ENCODE measurements at regions not wholly inside any gene's neighbourhood (a gene's known extent, or its start where the extent isn't known, plus 50 kb on each side); places are given as distances from the start of the nearest gene placed in this dataset.

DNA sequence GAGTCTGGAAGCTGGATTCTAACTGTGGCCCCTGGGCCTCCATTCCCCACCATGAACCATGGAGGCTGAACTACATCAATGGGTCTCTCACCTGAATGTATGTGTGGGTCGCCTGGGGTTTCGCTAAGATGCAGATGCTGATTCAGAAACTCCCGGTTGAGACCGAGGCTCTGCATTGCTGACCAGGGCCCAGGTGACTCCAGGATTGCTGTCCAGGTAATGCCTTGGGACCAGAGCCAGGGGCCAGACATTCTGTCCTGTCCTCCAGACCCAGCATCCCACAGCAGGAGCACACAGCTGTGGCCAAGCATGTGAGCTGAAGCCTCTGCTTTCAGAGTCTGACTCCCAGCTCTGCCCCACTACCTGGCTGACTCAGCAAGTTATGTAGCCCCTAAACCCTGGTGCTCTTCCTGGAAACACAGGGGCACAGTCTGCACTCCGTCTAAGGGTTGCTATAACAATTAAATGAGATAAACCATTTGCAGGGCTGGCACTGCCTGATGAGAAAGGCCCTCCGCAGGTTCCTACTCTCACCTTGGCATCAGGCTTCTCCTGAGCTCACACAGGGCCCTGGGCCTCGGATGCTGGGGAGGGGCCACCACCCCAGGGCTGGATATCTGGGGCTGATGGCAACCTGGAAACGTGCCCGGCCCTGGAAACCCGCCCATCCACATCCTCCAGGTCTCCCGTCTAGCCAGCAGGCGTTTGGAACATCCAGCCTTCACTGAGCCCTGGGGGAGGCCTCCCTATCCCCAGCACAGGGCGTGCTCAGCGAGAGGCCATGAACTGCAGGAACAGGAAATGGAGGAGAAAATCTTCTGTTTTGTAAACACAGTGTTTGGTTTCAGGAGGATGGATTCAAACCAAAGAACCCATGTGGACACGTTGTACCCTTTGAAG, 175.7 kb downstream of the DLL1 start:
- no peak for DNase-seq (ENCODE audit: low read depth)

- DNase-seq (ENCODE audit: low read depth), result no peak
These were observed 176.5 kb downstream of the DLL1 start for GRCh38 chr6:170114187-170114945.

GRCh38 chr6:170113141-170113540, 177.7 kb downstream of the DLL1 start:
- no peak for DNase-seq (ENCODE audit: low read depth)

GRCh38 chr6:170112583-170112860, 178.4 kb downstream of the DLL1 start:
- no peak for DNase-seq (ENCODE audit: low read depth)

DNA sequence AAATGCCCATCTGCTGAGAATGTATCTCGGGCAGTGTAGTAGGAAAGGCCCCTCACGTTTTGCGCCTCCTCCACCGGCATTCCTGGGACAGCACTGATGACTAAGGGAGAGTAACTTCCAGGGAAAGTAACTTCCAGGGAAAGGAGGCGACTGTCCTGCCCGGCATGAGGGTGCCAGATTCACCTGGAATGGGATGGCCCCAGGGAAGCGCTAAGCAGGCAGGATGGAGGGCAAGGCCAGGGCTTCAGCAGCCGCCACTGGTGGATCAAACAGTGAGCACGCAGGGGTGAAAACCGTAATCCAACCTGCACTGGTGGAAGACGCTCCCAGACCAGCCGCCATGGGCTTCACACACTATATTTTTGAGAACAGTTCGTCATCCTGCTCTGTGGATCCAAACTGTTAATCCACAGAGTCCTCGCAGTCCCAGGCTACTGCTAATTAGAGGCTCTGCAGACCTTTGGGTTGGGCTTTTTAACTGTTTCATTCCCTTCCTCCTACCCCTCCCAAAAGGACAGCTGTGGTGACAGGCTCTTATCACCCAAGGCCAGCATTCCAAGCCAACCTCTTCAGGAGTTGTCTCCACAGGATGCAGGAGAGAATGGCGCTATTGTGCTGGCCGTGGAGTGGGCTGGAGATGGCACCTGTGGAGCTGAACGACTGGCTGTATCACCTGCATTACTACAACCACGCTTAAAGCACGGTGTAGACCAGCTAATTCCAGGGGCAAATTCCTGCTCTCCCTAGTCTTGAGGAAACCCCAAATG, 178.9 kb downstream of the DLL1 start:
- DNase-seq (ENCODE audit: low read depth), result no peak

DNA sequence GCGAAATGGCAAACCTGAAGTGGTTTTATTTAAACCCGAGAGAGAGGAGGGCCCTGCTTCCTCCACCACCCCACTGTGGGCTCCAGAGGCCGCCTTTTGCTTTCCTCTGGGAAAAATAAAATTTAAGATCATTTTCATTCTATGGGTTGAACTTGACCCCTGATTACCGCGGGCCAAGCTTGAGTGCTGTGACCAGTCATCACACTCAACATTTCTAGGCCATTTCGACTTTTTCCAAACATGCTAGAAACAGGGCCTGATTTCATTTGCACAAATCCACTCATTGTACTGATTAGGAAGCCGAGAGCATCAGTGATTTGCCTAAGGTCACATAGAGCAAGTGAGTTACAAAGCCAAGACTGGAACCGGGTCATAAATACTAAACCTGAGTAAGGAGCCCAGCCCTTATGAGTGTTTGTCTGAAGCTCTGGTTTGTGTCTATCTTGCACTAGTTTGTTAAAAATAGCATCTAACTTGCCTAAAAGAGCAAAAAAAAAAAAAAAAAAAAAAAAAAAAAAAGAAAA, 179.7 kb downstream of the DLL1 start:
- no peak for DNase-seq (ENCODE audit: low read depth)

DNA sequence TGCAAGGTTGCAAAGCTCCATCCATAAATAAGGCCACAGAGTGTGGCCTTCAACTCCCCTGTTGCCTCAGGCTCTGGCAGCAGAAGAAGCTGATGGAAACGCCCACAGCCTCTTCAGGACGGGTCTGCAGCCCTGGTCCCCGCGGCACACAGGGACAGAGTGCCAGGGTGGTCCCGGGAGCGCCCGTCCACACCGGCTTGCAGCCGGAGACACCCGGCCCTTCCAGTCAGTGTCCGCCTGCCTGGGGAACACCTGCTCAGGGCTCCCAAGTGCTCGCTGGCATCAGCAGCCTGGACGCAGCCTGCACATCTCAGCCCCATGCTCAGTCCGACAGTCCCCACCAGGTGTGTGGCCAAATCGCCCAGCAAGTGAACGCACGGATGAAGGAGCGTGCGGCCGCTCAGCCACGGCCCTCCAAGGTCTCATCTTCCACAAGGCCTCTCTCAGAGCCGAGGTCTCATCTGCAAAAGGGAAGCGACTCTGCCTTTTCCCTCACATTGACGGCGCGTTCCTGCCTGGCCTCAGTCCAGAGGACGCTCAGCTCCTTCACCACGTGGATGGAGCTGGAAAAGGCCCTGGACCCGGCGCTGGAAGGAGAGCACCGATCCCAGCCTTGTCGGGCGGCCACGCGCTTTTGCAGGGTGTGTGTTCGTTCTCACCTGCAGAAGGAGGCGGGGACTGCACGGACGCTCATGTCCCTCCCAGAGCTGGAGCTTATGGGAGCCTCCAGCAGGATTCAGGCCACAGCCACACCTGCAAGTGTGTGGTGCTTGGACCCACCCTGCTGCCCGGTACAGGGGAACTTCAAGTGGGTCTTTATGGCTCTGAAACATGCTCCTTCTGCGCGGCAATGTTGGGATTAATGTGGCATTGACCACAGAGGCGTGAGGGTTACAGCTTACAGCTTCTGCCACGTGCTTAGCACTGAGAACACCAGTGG, 180.4 kb downstream of the DLL1 start:
- DNase-seq (ENCODE audit: low read depth), result no peak

DNA sequence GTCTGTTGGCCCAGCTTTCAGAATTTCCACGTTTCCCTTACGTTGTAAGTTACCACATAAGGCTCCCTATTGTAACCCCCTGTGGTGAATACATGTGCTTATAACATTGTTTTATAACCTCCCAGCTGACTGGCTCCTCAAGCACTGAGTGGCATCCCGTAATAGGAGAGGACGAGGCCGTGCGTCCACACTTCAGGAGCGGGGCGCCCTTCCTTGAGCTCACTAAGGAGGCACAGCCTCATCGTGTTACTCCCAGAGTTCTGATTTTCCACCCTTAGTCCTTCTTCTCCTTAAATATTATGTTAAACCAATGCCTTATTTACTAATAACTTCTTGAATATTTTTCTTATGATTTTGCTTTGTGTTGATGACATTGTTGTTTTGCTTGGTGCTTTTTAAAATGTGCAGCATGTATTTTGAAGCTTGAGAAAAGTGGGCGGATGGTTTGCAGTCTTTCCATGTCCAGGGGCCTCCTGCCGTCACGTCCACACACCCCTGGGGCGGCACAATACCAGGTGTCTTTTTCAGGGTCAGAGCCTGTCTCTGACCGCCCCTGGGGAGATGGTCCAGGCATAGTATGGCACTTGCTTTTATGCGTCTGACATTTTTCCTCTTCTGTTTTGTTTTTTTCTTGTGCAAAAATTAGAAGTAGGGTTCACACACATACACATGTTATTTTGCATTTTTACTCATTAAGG, 181.8 kb downstream of the DLL1 start:
- DNase-seq (ENCODE audit: low read depth), result no peak

GRCh38 chr6:170108456-170108855, 182.4 kb downstream of the DLL1 start:
- no peak for DNase-seq (ENCODE audit: low read depth)

- no peak for DNase-seq (ENCODE audit: low read depth)
These were observed 183.2 kb downstream of the DLL1 start for GRCh38 chr6:170107606-170108222.

GRCh38 chr6:170106906-170107525, 183.9 kb downstream of the DLL1 start:
- no peak for DNase-seq (ENCODE audit: low read depth)

DNA sequence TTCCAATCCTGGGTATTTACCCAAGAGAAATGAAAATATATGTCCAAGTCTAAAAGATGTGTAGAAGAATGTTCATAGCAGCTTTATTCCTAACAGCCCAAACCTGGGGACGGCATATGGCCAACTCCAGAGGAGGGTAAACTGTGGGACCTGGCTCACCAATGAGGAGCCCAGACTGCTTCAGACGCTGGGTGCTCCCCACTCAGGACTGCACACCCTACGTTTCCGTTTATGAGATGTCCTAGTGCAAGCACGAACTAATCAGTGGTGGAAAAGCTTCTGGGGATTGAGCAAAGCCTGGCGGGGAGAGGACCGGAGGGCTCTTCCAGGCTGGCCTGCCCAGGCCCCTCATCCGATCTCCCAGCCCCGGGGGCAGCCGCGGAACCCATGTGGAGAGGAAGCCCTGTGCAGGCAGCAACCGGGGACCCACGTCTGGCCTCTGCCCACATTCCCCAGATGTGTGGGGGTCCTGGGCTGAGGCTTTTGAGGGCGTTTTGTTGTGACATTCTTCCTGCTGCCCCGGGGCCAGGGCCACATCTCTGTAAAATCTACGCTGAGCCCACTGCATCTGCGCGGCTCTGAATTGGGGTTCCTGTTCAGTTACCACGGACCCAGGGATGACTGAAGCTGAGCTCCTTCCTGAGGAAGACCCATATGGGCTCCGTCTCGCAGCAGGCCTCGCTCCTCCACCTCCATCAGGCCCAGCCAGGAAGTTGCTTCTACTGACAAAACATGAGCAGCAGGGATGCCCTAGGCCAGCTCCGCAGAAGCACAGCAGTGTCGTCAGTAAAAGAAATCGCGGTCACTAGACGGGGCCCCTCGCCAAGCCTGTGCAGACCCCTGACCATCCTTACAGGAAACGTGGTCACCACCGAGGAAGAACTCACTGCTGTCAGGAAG, 188.0 kb downstream of the DLL1 start:
- no peak for DNase-seq (ENCODE audit: low read depth)

DNA sequence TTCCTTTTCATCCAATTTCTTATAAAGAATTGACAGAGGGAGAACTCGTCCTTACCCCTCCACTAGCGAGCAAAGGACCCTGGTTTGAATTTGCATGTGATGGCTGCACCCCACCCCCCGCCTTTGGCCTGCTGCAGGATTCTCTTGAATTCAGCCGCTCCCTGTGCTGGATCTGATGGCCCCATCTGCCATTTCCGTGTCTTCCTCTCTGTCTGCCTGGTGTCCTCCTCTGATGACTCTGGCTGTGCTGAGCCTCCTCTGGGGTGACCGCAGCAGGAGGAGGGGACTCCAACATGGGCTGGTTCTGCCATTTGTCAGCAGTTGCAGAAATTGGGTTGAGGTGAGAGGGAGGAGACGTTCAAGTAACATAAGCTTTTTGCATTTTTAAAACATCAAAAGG, 188.8 kb downstream of the DLL1 start:
- DNase-seq (ENCODE audit: low read depth), result no peak

DNA sequence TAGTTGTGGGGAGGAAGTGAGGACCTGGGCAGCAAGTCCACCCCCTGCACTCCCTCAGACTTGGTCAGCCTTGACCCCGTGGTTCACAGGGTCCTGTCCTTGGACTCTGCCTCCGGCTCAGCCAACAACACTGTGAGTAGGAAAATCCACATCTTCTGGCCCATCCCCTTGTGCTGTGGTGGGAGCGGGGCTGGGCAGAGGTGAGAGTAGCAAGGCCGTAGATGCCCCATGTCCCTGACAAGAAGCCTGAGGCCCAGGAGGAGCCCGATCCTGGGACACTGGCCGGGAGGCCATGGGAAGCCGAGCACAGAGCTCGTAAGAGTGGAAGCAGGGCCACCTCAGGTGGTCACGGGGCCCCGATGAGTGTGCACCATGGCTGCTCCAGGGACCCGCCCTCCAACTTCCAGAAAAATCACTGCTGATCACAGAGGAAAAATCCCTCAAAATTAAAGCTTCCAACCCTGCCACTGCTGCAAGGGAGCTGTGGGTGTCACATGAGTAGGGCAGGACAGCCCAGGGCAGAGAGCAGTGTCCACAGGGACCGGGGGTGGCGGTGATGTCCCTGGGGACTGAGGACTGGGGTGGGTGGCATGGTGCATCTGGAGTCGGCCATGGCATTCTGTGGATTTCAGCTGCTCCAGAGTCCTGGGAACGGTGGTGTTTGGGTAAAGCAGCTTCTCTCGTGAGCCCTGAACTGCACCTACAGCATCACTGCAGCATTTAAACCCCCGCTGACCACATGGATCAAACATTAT, 189.4 kb downstream of the DLL1 start:
- no peak for DNase-seq (ENCODE audit: low read depth)

GRCh38 chr6:170100046-170100445, 190.8 kb downstream of the DLL1 start:
- DNase-seq (ENCODE audit: low read depth), result no peak

DNA sequence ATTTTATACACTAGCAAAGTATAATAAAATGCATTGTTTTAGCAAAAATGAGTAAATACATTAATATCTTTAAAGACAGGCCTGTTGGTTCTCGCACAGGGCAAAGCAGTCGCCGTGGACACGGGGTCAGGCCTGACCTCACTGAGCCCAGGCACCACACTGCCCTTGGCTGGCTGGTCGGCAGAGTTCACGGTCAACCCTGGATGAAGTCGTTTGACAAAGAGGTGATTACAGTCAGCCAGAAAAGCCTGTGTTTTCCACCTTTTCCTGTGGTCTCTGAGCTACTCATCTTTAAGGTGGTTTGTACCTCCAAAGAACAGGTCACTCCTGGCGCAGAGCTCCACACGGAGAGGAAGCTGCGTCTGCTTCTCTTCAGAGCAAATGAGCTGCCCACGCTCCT, 191.5 kb downstream of the DLL1 start:
- no peak for DNase-seq (ENCODE audit: low read depth)

DNA sequence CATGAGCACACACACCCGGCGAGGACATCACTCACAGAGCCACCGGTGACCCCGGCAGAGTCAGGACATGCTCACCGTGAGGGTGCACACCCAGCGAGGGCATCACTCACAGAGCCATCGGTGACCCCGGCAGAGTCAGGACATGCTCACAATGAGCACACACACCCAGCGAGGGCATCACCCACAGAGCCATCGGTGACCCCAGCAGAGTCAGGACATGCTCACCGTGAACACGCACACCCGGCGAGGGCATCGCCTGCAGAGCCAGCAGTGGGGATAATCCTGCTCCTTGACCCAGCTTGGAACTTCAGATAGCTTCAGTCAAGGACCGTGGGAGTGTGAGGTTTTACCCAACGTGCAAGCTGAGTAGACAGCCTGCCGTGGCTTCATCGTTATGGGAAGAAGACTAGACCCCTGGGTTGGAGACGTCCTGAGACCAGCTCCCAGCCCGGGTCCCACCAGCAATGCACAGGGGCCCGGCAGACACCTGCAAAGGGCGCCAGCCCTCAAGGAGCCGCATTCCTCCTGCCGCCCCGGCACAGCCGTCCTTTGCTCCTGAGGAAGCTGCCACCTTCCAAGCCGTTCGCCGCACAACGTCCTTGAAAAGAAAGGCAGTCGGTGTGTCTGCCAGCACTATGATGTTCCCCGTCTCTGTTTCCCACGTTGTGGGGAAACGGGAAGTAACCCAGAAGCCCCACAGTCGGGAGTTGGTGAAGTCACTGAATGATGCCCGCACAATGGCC, 192.3 kb downstream of the DLL1 start:
- DNase-seq (ENCODE audit: low read depth), result no peak

All from renal cortical epithelial cell (primary cell).